ENCODE measurements at regions not wholly inside any gene's neighbourhood (a gene's known extent, or its start where the extent isn't known, plus 50 kb on each side); places are given as distances from the start of the nearest gene placed in this dataset.

- no peak for TF ChIP-seq CTCF (IDR thresholded peaks at IDR 0.05; ENCODE audit: low read depth, low read length, missing control alignments)
- DNase-seq (ENCODE audit: extremely low read depth, low read depth): no peak
- H3K4me3 ChIP-seq (replicated peaks; ENCODE audit: low read depth, low read length): no peak overlapping the region
Observed at GRCh38 chr4:123327846-123328429, 68.7 kb upstream of the SPRY1 start.

DNA sequence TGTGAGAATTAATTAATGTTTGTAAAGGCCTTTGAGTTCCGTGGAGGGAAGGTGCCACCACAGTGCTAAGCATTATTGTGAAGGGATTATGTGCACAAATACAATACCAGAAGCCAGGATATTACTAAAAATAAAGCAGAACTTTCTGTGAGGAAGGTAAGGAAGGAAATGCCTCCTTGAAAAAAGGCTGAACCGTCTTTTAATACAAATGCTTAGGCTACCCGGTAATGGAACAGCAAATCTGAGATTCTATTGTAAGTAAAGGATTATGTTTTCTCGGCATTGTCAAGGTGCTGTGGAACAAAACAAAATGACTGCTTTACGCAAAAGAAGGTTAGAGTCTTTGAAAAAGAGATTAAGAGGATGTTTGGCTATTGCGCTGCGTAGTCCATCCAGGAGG lies 57.9 kb upstream of the SPRY1 start:
- no peak for TF ChIP-seq CTCF (IDR thresholded peaks at IDR 0.05; ENCODE audit: low read depth, low read length, missing control alignments)
- no peak for DNase-seq (ENCODE audit: extremely low read depth, low read depth)
- H3K4me3 ChIP-seq (replicated peaks; ENCODE audit: low read depth, low read length): no peak overlapping the region

DNA sequence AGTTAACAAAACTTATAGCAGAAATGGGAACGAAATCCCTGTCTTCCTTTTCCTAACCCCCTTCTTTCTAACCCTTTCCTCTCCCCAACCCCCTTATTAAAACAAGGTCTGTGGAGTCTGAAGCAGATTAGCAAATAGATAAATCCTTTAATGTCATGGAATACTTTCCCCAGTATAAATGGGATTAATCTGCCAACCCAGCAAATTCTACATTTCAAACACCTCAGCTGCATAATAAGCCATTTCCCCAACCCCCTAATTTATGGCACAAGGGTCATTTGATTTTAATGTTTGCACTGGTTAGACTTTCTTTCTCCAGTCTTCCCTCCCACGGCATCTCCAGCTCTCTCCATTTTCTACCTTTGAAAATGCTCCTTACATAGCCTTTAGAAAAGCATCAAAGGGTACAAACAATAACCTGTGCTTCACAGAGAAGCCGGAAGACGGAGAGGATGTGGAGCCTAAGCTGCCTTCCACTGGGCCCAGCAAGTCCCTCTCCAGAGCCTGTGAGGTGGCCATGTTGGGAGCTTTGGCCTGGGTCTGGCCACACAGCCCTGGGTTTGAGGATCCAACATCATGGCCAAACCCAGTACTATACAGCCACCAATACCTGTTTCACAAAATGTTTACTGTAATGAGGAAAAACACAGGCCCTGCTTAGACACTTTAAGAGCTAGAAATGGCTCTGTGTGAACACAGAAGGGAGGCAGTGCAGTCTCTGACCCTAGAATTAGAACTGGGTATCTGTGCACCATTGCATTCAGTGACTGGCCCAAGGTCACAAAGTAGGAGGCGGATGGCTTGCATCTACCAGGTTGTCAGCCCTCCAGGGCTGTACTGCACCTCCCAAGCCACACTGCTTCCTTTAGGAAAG lies 56.9 kb upstream of the SPRY1 start:
- DNase-seq (ENCODE audit: extremely low read depth, low read depth): no peak
- no peak overlapping the region for H3K4me3 ChIP-seq (replicated peaks; ENCODE audit: low read depth, low read length)
- no peak for TF ChIP-seq CTCF (IDR thresholded peaks at IDR 0.05; ENCODE audit: low read depth, low read length, missing control alignments)

DNA sequence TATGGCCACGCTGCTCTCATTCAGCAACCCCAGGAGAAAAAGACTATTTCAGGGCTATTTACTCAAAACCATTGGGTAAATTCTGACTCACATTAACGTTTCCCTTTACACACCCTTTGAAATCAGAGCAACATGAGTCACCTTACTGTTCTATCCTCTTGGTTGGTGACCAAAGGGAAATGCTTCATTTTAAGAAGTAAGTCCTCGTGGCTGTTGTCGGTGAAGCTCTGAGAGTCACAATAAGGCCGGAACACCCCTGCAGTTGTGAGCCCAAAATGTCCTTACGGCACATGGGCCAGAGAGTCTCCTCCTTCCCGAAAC lies 56.3 kb upstream of the SPRY1 start:
- no peak for TF ChIP-seq CTCF (IDR thresholded peaks at IDR 0.05; ENCODE audit: low read depth, low read length, missing control alignments)
- H3K4me3 ChIP-seq (replicated peaks; ENCODE audit: low read depth, low read length): no peak overlapping the region
- DNase-seq (ENCODE audit: extremely low read depth, low read depth): peak; percentile 63

- TF ChIP-seq CTCF (IDR thresholded peaks at IDR 0.05; ENCODE audit: low read depth, low read length, missing control alignments): no peak
- no peak for DNase-seq (ENCODE audit: extremely low read depth, low read depth)
- no peak overlapping the region for H3K4me3 ChIP-seq (replicated peaks; ENCODE audit: low read depth, low read length)
Observed at GRCh38 chr4:123342498-123342897, 54.1 kb upstream of the SPRY1 start.

DNA sequence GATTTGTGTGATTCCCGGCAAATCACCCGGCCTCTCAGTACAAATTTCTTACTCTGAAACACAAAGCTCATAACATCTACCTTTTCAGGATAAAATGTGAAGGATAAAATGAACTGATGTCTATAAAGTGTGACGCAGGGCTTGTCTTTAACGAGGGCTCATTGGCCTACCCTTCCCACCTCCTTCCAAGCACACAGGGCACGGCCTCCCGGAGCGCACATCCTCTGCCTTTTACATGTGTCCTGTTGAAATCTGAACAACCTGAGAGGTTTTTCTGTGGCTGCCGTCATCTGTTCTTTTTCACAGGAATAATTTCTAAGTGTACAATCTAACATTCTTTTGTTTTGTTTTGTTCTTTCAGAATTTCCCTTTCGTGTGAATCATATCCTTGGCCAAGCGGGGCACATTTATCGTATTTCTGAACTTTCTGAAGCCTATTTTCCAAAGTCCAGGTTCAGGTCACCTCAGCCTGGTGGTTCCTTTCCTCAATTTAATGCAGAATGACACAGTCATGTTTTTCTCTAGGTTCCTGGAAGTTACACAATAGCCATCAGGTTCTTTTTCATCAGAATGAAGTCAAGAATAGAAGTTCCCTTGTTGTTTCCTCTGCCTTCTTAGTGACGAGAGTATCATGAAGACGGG lies 53.1 kb upstream of the SPRY1 start:
- TF ChIP-seq CTCF (IDR thresholded peaks at IDR 0.05; ENCODE audit: low read depth, low read length, missing control alignments): no peak
- no peak for DNase-seq (ENCODE audit: extremely low read depth, low read depth)
- H3K4me3 ChIP-seq (replicated peaks; ENCODE audit: low read depth, low read length): no peak overlapping the region

Measured in HFF-Myc (cell line).